ENCODE measurements at regions not wholly inside any gene's neighbourhood (a gene's known extent, or its start where the extent isn't known, plus 50 kb on each side); places are given as distances from the start of the nearest gene placed in this dataset.

GRCh38 chr5:102617191-102618187 is 118.7 kb upstream of the SLCO6A1 start:
- Histone ChIP-seq H3K4me2 (ENCODE audit: control insufficient read depth, insufficient read depth) (no peak overlapping the region), H3K9me3 (replicated peaks; ENCODE audit: control insufficient read depth, insufficient read depth, low read length) (no peaks in the 10 kb centered on the region), H3K4me3 (no peak overlapping the region), H3K9ac (ENCODE audit: control insufficient read depth, insufficient read depth, low read length) (no peak overlapping the region), H3K4me1 (ENCODE audit: control insufficient read depth, insufficient read depth, low read length) (no peaks in the 10 kb centered on the region), H3K27me3 (replicated peaks in 1 of 2; ENCODE audit: control insufficient read depth in 2 of 2, insufficient read depth in 2 of 2, low read length in 1 of 2) (no peaks in the 10 kb centered on the region), H3K27ac (ENCODE audit: control insufficient read depth, insufficient read depth) (no peak overlapping the region), H2AFZ (ENCODE audit: control insufficient read depth, low read depth, low read length) (no peak overlapping the region), H3K79me2 (ENCODE audit: control insufficient read depth, insufficient read depth, low read length) (no peaks in the 10 kb centered on the region), H4K20me1 (ENCODE audit: control insufficient read depth, insufficient read depth) (no peaks in the 10 kb centered on the region), H3K36me3 (ENCODE audit: control insufficient read depth in 2 of 2, insufficient read depth in 2 of 2, low read length in 1 of 2) (no peaks in the 10 kb centered on the region)
- BruUV-seq (replicated peaks) = no TSS peak
- ChIA-PET RAD21 (ENCODE audit: unreplicated experiment) (no interaction called here), CTCF (interaction anchor here (0.6 to 0.9 kb wide), 2 partner anchors 10 to 63 kb away, joined by 3 read pairs; no protein-coding TSS in a partner anchor), SMC1A (ENCODE audit: uncharacterized antibody, unreplicated experiment) (no interaction called here), POLR2A (no interaction called here)
- in situ Hi-C loops (cut with MboI) (no loop called here), intact Hi-C loops (cut with micrococcal nuclease; ENCODE audit: unreplicated experiment) (no loop called here)
- 52% methylated on average over 5 of the region's 5 CpGs for WGBS (ENCODE audit: insufficient coverage, insufficient replicate concordance, low lambda C conversion rate, missing lambda C conversion rate)
- no peak for ATAC-seq
- no peak for DNase-seq (ENCODE audit: low read depth, low spot score)
- no peak for TF ChIP-seq TAF1 (IDR thresholded peaks at IDR 0.05; ENCODE audit: borderline replicate concordance, low read depth, low read length)
- TF ChIP-seq ZBTB33 (IDR thresholded peaks at IDR 0.05) = no peak
- no peak for TF ChIP-seq IRF4 (IDR thresholded peaks at IDR 0.05; ENCODE audit: low read depth, low read length)
- no peak for TF ChIP-seq HCFC1 (IDR thresholded peaks at IDR 0.05; ENCODE audit: low read length)
- TF ChIP-seq ZNF217 (IDR thresholded peaks at IDR 0.05) = no peak
- FAIRE-seq = no peak

Data from GM12878 (cell line).